GM12864 (cell line): ENCODE measurements at regions not wholly inside any gene's neighbourhood (a gene's known extent, or its start where the extent isn't known, plus 50 kb on each side); places are given as distances from the start of the nearest gene placed in this dataset.

Source experiments
- DNase-seq: peaks from one replicate; pipeline ENCODE4 v3.0.0-alpha.2; 2011; ENCODE audit warnings: low read depth
- H3K4me3 ChIP-seq: 2 replicates; pipeline ENCODE4 v1.5.1; 2011; ENCODE audit warnings: mild to moderate bottlenecking, low read depth, low read length, control low read depth
- CTCF ChIP-seq: IDR thresholded peaks from 2 replicates; pipeline ENCODE4 v1.5.1; 2011; ENCODE audit warnings: low read depth, mild to moderate bottlenecking, moderate library complexity, low read length, control low read depth, inconsistent platforms; ENCODE audit errors: missing control alignments

GRCh38 chr15:46297766-46298165, 662.9 kb downstream of the SQOR start:
- no peak for TF ChIP-seq CTCF
- no peak overlapping the region for H3K4me3 ChIP-seq
- DNase-seq: no peak

- no peak overlapping the region for H3K4me3 ChIP-seq
- TF ChIP-seq CTCF: no peak
- no peak for DNase-seq
Measured at GRCh38 chr15:46300716-46301115, 665.9 kb downstream of the SQOR start.

- no peak overlapping the region for H3K4me3 ChIP-seq
- no peak for TF ChIP-seq CTCF
- no peak for DNase-seq
Measured at GRCh38 chr15:46301291-46301690, 666.5 kb downstream of the SQOR start.

GRCh38 chr15:46301826-46302225, 667.0 kb downstream of the SQOR start:
- H3K4me3 ChIP-seq: no peak overlapping the region
- TF ChIP-seq CTCF: no peak
- DNase-seq: no peak

GRCh38 chr15:46304321-46304720, 669.5 kb downstream of the SQOR start:
- no peak for DNase-seq
- peak; percentile 53 for TF ChIP-seq CTCF
- no peak overlapping the region for H3K4me3 ChIP-seq

- TF ChIP-seq CTCF: no peak
- no peak for DNase-seq
- H3K4me3 ChIP-seq: no peak overlapping the region
Measured at GRCh38 chr15:46307746-46308145, 672.9 kb downstream of the SQOR start.

GRCh38 chr15:46309914-46310313, 675.1 kb downstream of the SQOR start:
- no peak overlapping the region for H3K4me3 ChIP-seq
- DNase-seq: no peak
- TF ChIP-seq CTCF: no peak
